ENCODE measurements at regions not wholly inside any gene's neighbourhood (a gene's known extent, or its start where the extent isn't known, plus 50 kb on each side); places are given as distances from the start of the nearest gene placed in this dataset.

DNA sequence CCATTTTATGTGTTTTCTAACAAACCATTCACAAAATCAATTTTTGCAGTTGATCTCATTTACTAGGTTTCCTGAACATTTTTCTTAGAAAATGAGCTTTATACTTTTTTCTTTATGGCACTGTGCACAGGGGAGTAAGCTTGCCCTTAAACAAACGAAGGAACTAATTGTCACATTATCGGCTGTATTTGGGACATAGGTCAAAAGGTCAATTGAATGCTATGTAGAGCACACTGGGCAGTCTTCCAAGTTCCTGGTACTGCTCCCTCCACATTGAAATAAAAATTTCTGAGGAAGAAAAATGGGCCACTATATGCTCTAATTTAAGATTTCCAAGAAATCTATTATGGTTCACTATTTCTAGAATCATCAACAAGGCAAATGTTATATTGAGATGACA is 93.6 kb upstream of the TMEFF2 start:
- H3K4me3 ChIP-seq (replicated peaks in 1 of 3; ENCODE audit: insufficient read depth in 1 of 3, low read depth in 2 of 3, low read length in 3 of 3), result no peak overlapping the region
- H3K36me3 ChIP-seq (replicated peaks in 1 of 2; ENCODE audit: control insufficient read depth in 1 of 2, insufficient read depth in 2 of 2, low read length in 2 of 2), result no peaks in the 10 kb centered on the region
- no TSS peak for BruUV-seq (replicated peaks)
- H3K79me2 ChIP-seq (ENCODE audit: insufficient read depth, low read length), result no peaks in the 10 kb centered on the region
- 1% methylated on average over 2 of the region's 2 CpGs for WGBS (ENCODE audit: low lambda C conversion rate)
- H2AFZ ChIP-seq (ENCODE audit: low read length), result no peak overlapping the region
- H3K27me3 ChIP-seq (ENCODE audit: control insufficient read depth in 1 of 2, insufficient read depth in 2 of 2, low read length in 2 of 2), result no peaks in the 10 kb centered on the region
- no peaks in the 10 kb centered on the region for H4K20me1 ChIP-seq (ENCODE audit: insufficient read depth, low read length)
- TF ChIP-seq ZNF549 (CRISPR knock-in tag; IDR thresholded peaks at IDR 0.05), result no peak
- peak; percentile 62 for TF ChIP-seq NR2F6 (IDR thresholded peaks at IDR 0.05)
- no peak for TF ChIP-seq NR2F6 (CRISPR knock-in tag; IDR thresholded peaks at IDR 0.05)
- H3K4me2 ChIP-seq (ENCODE audit: low read depth, low read length), result no peak overlapping the region
- intact Hi-C loops (cut with micrococcal nuclease; ENCODE audit: unreplicated experiment) (no loop called here), in situ Hi-C loops (cut with HindIII; ENCODE audit: extremely low pct_ligation_motif_present, low pct_unique_long_range_greater_than_20kb) (no loop called here)
- no peak for DNase-seq (ENCODE audit: low spot score)
- no peak overlapping the region for H3K27ac ChIP-seq (ENCODE audit: extremely low read length, insufficient read depth, low read length)
- no peak overlapping the region for H3K9ac ChIP-seq (ENCODE audit: insufficient read depth, low read depth, low read length)
- FAIRE-seq, result no peak
- ATAC-seq, result no peak
- POLR2A ChIA-PET, result no interaction called here
- H3K4me1 ChIP-seq (ENCODE audit: insufficient read depth, low read length), result no peaks in the 10 kb centered on the region
- no peaks in the 10 kb centered on the region for H3K9me3 ChIP-seq (ENCODE audit: low read length)
- CTCF ChIA-PET (ENCODE audit: low intra/inter-chr PET ratio, low total read pairs), result no interaction called here

DNA sequence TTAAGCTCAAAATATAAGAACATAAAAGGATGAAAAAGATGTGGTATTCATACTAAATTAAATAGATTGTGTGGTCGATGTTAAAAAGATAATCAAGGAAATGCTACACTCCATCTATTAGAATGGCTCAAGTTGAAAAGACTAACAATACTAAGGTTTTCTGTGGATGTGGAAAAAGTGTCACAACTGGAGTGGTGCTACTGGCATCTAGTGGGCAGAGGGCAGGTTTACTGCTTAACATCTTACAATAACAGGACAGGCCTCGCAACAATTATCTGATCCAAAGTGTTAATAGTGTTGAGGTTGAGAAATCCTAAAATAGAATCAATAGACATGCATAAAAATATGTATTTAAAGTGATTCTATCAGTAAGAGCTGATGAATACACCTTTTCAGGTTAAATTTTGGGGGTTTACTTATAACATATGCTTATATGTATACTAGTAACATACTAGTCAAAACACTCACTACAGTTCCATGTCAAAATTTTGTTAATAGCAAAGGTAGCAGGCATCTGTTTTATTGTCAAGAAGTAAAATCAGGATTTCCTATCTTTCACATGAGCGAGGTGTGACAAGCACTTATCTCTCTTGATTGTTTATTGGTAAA is 91.5 kb upstream of the TMEFF2 start:
- Histone ChIP-seq H3K9me3 (ENCODE audit: low read length) (no peaks in the 10 kb centered on the region), H3K79me2 (ENCODE audit: insufficient read depth, low read length) (no peaks in the 10 kb centered on the region), H3K27ac (ENCODE audit: extremely low read length, insufficient read depth, low read length) (no peak overlapping the region), H3K36me3 (replicated peaks in 1 of 2; ENCODE audit: control insufficient read depth in 1 of 2, insufficient read depth in 2 of 2, low read length in 2 of 2) (no peaks in the 10 kb centered on the region), H3K4me3 (replicated peaks in 1 of 3; ENCODE audit: insufficient read depth in 1 of 3, low read depth in 2 of 3, low read length in 3 of 3) (no peak overlapping the region), H2AFZ (ENCODE audit: low read length) (no peak overlapping the region), H3K9ac (ENCODE audit: insufficient read depth, low read depth, low read length) (no peak overlapping the region), H3K4me2 (ENCODE audit: low read depth, low read length) (no peak overlapping the region), H3K27me3 (ENCODE audit: control insufficient read depth in 1 of 2, insufficient read depth in 2 of 2, low read length in 2 of 2) (no peaks in the 10 kb centered on the region), H4K20me1 (ENCODE audit: insufficient read depth, low read length) (no peaks in the 10 kb centered on the region), H3K4me1 (ENCODE audit: insufficient read depth, low read length) (no peaks in the 10 kb centered on the region)
- POLR2A ChIA-PET, result no interaction called here
- intact Hi-C loops (cut with micrococcal nuclease; ENCODE audit: unreplicated experiment), result loop anchor here (1.0 to 2.0 kb wide), 2 partner anchors 474 to 731 kb away; no protein-coding TSS in a partner anchor
- FAIRE-seq (no peak), DNase-seq (ENCODE audit: low spot score) (peak; percentile 35), ATAC-seq (peak; percentile 83)
- in situ Hi-C loops (cut with HindIII; ENCODE audit: extremely low pct_ligation_motif_present, low pct_unique_long_range_greater_than_20kb), result no loop called here
- BruUV-seq (replicated peaks), result no TSS peak
- CTCF ChIA-PET (ENCODE audit: low intra/inter-chr PET ratio, low total read pairs), result interaction anchor here (1.3 kb wide), 1 partner anchor 474 kb away, joined by 10 read pairs; no protein-coding TSS in a partner anchor
- WGBS (ENCODE audit: low lambda C conversion rate), result 5% methylated on average over 3 of the region's 3 CpGs
- TF ChIP-seq, protein P1, sequence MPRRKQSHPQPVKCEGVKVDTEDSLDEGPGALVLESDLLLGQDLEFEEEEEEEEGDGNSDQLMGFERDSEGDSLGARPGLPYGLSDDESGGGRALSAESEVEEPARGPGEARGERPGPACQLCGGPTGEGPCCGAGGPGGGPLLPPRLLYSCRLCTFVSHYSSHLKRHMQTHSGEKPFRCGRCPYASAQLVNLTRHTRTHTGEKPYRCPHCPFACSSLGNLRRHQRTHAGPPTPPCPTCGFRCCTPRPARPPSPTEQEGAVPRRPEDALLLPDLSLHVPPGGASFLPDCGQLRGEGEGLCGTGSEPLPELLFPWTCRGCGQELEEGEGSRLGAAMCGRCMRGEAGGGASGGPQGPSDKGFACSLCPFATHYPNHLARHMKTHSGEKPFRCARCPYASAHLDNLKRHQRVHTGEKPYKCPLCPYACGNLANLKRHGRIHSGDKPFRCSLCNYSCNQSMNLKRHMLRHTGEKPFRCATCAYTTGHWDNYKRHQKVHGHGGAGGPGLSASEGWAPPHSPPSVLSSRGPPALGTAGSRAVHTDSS (CRISPR knock-in tag; conservative IDR thresholded peaks at IDR 0.05), result no peak
- no peak for TF ChIP-seq CREB1 (IDR thresholded peaks at IDR 0.05)
- TF ChIP-seq CREB1 (CRISPR knock-in tag; IDR thresholded peaks at IDR 0.05), result no peak
- no peak for TF ChIP-seq ZNF629 (CRISPR knock-in tag; conservative IDR thresholded peaks at IDR 0.05)
- no peak for TF ChIP-seq ZNF747 (CRISPR knock-in tag; IDR thresholded peaks at IDR 0.05; ENCODE audit: borderline replicate concordance)
- no peak for TF ChIP-seq ZNF660 (CRISPR knock-in tag; IDR thresholded peaks at IDR 0.05; ENCODE audit: borderline replicate concordance, low read depth)
- TF ChIP-seq CEBPG (CRISPR knock-in tag; IDR thresholded peaks at IDR 0.05), result no peak
- TF ChIP-seq TMF1 (CRISPR knock-in tag; IDR thresholded peaks at IDR 0.05; ENCODE audit: low read depth), result no peak
- TF ChIP-seq, protein P2, sequence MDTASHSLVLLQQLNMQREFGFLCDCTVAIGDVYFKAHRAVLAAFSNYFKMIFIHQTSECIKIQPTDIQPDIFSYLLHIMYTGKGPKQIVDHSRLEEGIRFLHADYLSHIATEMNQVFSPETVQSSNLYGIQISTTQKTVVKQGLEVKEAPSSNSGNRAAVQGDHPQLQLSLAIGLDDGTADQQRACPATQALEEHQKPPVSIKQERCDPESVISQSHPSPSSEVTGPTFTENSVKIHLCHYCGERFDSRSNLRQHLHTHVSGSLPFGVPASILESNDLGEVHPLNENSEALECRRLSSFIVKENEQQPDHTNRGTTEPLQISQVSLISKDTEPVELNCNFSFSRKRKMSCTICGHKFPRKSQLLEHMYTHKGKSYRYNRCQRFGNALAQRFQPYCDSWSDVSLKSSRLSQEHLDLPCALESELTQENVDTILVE (CRISPR knock-in tag; IDR thresholded peaks at IDR 0.05), result no peak
- TF ChIP-seq, protein P3, sequence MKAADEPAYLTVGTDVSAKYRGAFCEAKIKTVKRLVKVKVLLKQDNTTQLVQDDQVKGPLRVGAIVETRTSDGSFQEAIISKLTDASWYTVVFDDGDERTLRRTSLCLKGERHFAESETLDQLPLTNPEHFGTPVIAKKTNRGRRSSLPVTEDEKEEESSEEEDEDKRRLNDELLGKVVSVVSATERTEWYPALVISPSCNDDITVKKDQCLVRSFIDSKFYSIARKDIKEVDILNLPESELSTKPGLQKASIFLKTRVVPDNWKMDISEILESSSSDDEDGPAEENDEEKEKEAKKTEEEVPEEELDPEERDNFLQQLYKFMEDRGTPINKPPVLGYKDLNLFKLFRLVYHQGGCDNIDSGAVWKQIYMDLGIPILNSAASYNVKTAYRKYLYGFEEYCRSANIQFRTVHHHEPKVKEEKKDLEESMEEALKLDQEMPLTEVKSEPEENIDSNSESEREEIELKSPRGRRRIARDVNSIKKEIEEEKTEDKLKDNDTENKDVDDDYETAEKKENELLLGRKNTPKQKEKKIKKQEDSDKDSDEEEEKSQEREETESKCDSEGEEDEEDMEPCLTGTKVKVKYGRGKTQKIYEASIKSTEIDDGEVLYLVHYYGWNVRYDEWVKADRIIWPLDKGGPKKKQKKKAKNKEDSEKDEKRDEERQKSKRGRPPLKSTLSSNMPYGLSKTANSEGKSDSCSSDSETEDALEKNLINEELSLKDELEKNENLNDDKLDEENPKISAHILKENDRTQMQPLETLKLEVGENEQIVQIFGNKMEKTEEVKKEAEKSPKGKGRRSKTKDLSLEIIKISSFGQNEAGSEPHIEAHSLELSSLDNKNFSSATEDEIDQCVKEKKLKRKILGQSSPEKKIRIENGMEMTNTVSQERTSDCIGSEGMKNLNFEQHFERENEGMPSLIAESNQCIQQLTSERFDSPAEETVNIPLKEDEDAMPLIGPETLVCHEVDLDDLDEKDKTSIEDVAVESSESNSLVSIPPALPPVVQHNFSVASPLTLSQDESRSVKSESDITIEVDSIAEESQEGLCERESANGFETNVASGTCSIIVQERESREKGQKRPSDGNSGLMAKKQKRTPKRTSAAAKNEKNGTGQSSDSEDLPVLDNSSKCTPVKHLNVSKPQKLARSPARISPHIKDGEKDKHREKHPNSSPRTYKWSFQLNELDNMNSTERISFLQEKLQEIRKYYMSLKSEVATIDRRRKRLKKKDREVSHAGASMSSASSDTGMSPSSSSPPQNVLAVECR (CRISPR knock-in tag; IDR thresholded peaks at IDR 0.05; ENCODE audit: borderline replicate concordance), result no peak
